A549 (cell line): ENCODE measurements at regions not wholly inside any gene's neighbourhood (a gene's known extent, or its start where the extent isn't known, plus 50 kb on each side); places are given as distances from the start of the nearest gene placed in this dataset.

Experiments
- CTCF ChIP-seq: fragments of >200 bp; sonication (Bioruptor Twin); formaldehyde crosslinking; IDR thresholded peaks from 3 replicates; pipeline ENCODE4 v1.5.1; 2016
- HEYL ChIP-seq: fragments of 250-450 bp; sonication (Bioruptor Pico); IDR thresholded peaks from 2 replicates; pipeline ENCODE4 v1.8.0; 2021; ENCODE audit warnings: mild to moderate bottlenecking, moderate library complexity
- JUN ChIP-seq, 2 experiments: fragments of >200 bp; sonication (Bioruptor Twin); formaldehyde crosslinking; IDR thresholded peaks; 2 replicates in 1 of 2; 3 replicates in 1 of 2; pipeline ENCODE4 v1.6.1; 2016 to 2017
- NFE2L2 ChIP-seq: fragments of 150-350 bp; conservative IDR thresholded peaks from 2 replicates; pipeline ENCODE4 v1.6.1; 2014; ENCODE audit warnings: low read length
- NR3C1 ChIP-seq: fragments of >200 bp; sonication (Bioruptor Twin); formaldehyde crosslinking; IDR thresholded peaks from 3 replicates; pipeline ENCODE4 v1.6.1; 2017
- POLR2A ChIP-seq: IDR thresholded peaks from 2 replicates; pipeline ENCODE4 v1.6.1; 2012; ENCODE audit warnings: mild to moderate bottlenecking, low read length
- RCOR1 ChIP-seq: fragments of 150-350 bp; IDR thresholded peaks from 2 replicates; pipeline ENCODE4 v1.6.1; 2014; ENCODE audit warnings: antibody characterized with exemption, low read length, low read depth
- SMC3 ChIP-seq: fragments of >200 bp; sonication (Bioruptor Twin); formaldehyde crosslinking; IDR thresholded peaks from 3 replicates; pipeline ENCODE4 v1.6.1; 2018; ENCODE audit warnings: inconsistent platforms
- TP53 ChIP-seq: fragments of 250-450 bp; sonication (Bioruptor Pico); IDR thresholded peaks from 2 replicates; pipeline ENCODE4 v1.5.0; 2021; ENCODE audit warnings: mild to moderate bottlenecking, moderate library complexity
- ZC3H11A ChIP-seq: fragments of 450-650 bp; IDR thresholded peaks from 2 replicates; pipeline ENCODE4 v1.6.1; 2014; ENCODE audit warnings: antibody characterized with exemption, mild to moderate bottlenecking
- TF ChIP-seq, protein P1 (sequence below): fragments of 150-350 bp; IDR thresholded peaks from 2 replicates; pipeline ENCODE4 v1.6.1; 2014; ENCODE audit warnings: low read depth, mild to moderate bottlenecking, low read length

DNA sequence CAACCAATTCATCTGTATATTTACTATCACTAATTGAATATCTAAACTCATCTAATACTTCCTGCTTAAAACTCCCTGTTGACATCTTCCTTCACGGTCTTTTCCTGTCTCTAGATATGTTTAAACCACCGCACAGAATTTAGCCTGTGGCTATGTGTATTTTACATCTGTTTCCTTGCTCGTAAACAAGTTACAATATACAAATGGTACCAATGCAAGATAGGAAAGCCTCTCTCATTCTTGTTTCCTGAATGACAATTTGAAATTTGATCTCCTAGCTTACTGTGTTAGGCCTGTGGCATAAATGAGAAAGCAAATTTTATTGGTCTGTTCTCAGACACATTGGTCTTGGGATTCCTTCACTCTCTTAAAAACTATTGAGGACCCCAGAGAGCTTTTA lies 89.7 kb upstream of the PCDH7 start:
- TF ChIP-seq NR3C1 (no peak), POLR2A (no peak), HEYL (CRISPR knock-in tag) (no peak), CTCF (no peak), RCOR1 (no peak), JUN (IDR thresholded peaks at IDR 0.05) (no peak), NFE2L2 (no peak), TP53 (no peak), SMC3 (no peak), ZC3H11A (no peak)
- TF ChIP-seq, protein P1, sequence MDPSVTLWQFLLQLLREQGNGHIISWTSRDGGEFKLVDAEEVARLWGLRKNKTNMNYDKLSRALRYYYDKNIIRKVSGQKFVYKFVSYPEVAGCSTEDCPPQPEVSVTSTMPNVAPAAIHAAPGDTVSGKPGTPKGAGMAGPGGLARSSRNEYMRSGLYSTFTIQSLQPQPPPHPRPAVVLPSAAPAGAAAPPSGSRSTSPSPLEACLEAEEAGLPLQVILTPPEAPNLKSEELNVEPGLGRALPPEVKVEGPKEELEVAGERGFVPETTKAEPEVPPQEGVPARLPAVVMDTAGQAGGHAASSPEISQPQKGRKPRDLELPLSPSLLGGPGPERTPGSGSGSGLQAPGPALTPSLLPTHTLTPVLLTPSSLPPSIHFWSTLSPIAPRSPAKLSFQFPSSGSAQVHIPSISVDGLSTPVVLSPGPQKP: no peak
